HG03066 (cell line): ENCODE measurements at regions not wholly inside any gene's neighbourhood (a gene's known extent, or its start where the extent isn't known, plus 50 kb on each side); places are given as distances from the start of the nearest gene placed in this dataset.

Source experiments
- ATAC-seq: cut with Tn5 transposase; IDR thresholded peaks from one replicate; pipeline ENCODE4 v1.9.1; 2021; ENCODE audit warnings: low read depth; ENCODE audit not compliant: unreplicated experiment

DNA sequence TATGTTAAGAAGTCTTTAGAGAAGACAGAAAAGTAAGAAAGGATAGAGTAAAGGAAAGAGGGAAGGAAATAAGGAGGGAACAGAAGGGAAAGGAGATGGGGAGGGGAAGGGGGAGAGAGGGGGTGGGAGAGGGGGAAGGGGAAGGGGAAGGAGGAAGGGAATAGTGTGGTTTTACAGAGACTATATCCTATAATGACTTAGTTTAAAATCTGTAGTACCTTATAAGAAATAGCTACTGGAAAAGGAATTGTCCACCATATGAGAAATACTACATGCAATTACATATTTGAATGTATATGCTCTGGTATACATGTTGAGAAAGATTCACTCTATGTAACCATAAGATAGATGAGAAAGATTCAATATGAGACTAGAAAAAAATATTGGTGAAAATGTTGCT, 1042.3 kb downstream of the BRINP3 start:
- no peak for ATAC-seq

DNA sequence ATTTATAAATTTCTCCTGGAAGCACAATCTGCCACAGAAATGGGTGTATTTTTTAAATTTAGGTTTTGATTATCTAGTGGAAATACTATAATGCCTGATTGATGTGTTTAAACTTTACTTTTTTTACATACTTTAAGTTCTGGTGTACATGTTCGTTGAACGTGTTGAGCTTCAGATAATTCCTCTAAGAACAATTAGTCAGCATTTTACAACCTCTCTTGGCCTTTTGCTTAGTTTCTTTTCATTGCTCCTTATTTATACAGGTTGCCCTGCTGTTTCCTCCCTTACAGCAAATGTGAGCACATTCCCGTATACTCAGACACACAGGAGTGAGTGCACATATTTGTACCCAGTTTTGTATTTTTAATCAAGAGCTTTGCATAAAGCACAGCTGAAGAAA, 1038.9 kb downstream of the BRINP3 start:
- no peak for ATAC-seq

DNA sequence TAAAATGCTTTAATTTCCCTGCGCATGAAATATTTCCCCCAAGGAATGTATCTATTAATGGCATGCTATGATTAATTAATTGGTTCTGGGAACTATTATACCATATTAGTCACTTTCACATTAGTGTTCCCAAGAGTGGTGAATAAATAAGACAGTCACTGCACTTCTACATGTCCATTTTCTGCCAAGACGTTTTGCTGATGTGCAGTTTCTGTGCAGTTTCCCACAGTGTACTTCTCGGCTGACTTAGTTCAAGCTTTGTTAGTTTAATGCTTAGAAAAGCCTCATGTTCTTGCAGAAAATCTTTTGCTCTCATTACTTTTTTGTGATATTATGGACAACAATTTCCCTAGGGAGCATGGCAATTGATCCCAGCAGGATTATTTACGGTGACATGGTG, 1014.5 kb downstream of the BRINP3 start:
- ATAC-seq = no peak

DNA sequence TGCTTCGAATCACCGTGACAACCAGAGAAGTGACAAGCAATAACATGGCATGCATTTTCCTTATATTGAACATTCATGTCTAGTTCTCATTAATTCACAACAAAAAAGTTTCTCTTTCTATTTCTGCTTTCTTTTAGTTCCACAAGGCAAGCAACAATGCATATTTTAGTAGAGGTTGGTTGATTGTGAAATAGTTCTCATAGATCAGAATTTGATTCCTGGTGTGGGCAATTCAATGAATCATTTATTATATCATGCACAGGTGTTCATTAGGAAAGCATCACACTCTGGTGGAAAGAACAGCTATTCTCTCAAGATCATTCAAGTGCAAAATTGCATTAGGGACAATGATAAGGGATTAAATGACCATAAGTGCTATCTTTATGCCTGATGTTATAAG, 980.9 kb downstream of the BRINP3 start:
- ATAC-seq = no peak

DNA sequence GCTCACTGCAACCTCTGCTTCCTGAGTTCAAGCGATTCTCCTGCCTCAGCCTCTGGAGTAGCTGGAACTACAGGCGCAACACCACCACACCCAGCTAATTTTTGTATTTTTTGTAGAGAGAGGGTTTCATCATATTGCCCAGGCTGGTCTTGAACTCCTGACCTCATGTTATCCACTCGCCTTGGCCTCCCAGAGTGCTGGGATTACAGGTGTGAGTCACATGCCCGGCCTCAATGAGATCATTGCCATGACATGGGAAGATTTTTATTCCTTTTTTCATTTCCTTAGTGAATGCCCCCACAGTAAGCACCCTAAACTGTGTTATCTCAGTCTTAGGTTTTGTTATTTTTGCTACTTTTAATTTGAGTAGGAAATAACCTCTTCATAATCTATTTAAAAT, 977.9 kb downstream of the BRINP3 start:
- no peak for ATAC-seq

DNA sequence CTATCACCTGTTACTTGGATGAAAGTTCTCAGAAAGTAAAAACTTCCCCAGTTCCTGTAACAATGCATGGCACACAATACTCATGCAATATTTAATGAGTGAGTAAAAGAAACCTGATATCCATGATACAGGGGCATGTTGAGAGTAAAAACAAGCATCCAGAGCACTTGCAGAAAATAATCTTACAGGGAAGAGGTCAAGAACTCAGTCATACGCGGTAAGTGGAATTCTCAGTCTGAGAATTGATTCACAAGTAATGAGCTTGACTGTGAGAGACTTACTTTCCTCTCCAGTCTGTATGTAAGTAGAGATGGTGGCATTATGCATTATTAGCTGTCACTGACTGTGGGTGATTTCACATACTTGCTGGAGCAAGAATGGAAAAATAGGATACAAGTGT, 976.9 kb downstream of the BRINP3 start:
- no peak for ATAC-seq

DNA sequence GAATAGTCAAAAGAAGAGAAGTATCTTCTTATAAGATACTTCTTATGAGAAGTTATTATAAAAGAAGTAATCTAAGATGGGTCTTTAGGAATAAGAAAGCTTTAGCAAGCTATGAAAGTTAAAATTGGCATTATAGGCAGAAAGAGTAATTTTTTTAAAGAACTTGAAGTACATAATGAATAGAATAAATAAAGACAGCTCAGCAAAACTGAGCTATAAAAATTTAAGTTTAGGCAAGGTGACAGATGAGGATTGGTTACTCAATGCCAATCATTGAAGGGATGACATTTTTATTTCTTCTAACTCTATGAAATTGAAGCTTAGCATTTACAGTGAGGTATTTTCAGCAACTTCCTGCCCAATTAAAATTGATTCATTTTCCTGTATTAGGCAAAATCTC, 966.8 kb downstream of the BRINP3 start:
- ATAC-seq = no peak

DNA sequence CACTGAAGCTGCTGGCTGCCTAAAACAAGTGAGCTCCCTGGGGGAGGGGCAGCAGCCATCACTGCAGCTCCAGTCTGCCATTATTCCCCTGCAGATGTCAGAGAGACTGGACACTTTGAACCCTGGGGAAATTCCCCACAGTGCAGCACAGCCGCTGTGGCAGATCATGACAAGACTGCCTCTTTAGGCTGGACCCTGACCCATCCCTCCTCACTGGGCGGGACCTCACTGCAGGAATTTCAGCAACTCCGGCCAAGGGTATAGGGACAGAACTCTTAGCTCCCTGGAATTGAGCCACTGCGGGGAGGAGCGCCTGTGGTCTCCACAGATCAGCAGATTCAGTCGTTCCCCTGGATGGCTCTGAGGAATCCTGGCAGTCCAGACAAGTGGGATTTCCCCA, 964.6 kb downstream of the BRINP3 start:
- no peak for ATAC-seq

DNA sequence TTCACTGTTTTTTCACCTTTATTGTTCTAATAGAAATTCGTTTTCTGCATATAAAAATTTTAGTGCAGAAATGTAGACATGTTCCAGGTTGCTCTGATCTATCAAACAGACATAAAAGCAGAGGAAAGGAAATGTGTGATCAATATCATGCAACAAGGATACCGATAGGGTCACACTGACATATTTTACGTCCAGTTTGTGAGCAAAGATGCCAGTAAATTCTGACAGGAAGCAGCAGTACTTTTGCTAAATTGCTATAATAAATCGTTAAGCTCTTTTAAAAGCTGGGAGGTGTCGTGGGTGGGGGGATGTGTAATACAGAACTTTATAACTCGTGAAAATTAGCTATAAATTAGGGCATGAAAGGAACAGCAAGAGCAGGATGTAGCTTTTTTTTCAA, 955.2 kb downstream of the BRINP3 start:
- ATAC-seq = no peak

DNA sequence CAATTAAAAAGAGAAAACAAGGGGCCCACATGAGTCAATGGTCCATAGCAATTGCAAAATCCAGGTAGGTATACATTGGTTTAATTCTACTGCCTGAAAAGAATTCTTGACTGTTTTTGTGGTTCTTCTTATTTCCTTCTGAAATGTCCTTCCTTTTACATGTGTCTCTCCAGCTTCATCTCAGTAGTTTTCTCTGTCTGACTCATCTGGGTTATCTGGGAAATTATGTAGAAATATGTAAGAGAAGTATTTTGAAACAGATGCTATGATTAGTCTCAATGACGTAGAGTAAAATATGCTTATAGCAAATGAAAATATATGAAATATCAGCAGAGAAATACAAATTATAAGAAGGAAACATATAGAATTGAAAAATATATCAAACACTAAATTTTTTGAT, 953.2 kb downstream of the BRINP3 start:
- ATAC-seq = no peak

DNA sequence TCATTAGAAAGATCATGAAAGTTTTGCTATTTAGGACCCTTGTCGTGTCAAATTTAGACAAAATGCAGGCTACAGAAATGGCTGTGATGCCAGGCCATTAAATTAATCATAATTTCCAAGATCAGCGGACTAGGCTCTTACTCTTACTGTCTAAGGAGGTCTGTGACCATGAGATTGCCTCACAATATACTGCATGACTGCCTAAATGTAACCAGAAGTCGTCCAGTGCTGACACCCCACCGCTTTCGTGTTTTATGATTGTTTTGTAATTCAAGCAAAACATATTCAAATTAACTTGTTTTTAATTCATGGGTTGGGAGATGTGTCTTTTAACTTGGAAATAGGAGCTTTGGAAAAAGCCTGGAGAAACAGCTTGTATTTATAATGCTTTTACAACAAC, 947.5 kb downstream of the BRINP3 start:
- no peak for ATAC-seq

DNA sequence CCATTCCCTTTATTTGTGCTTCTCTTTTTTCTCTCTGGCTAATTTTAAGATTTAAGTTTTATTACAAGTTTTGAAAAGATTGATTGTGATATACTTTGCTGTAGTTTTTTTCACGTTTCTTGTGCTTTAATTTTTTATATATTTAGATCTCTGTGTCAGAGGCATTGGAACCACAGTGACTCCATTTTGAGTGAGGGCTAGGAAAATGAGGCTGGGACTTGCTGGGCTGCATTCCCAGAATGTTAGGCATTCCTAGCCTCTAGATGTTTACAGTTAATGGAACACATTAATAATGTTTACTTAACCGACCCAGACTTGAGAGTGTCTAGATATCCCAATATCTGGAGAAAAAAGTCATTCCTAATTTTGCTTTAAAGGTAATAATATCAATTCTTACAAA, 939.4 kb downstream of the BRINP3 start:
- ATAC-seq = no peak

DNA sequence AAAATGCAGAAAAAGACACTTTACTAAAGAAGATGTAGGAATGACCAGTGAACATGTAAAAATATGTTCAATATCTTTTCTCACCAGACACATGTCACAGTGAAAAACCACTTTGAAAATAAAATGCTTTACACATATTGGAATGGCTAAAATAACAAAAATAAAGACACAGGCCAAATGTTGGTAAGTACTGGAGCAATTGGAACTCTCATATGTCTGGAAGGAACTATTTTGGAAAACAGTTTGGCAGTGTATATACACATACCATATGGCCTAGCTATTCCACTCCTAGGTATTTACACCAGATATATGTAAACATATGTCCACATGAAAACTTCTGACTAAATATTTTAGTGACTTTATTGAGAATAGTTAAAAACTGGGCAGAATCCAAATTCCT, 927.2 kb downstream of the BRINP3 start:
- no peak for ATAC-seq

DNA sequence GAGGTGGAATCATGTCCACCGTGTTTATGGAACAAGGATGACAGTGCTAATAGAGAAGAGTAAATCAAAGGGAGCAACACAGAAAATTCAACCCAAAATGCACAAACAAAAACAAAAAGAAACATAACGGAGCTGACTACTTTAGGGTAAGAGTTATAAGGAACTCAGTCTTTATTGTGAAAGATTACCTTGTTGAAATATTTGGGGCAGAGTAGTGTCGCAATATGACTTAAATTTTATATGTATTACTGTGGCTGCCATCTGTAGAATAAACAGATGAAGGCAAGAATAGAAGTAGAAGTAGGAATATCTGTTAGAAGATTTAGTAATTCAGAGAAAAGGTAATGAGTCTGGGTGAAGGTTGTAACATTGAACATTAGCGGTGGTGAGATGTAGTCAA, 913.9 kb downstream of the BRINP3 start:
- ATAC-seq = no peak

DNA sequence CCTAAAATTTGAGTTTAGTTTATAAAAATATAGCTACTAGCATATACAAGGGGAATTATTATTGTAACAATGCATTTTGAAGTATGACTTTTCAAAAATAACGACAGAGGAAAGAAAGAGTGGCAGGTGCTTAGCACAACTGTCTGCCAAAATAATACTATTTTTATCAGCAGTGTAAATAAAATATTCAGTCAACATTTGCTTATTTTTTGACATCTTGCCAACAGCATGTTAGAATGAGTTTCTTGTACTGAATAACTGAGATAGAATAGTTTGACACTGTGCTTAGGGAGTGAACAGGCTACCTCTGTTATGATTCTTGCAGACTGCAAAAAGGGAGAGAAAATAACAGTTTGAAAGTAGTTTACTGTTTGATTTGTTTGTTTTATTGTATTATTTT, 909.8 kb downstream of the BRINP3 start:
- ATAC-seq = no peak

DNA sequence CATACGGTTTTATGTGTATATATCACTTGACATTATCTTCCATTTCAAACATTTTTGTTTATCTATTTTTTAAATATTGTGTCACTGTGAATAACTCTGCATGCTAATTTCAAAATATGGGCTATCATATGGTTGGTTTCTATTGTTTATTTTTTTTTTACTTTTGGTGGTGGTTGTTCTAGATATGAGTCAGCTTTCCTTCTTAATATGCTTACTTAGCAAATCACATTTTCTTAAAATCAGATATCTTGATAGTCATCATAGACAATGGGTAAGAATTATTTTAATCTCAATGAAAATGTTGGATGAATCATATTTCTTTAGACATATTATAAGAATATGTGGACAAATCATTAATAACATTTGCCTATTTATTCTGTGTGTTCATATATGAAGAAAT, 881.5 kb downstream of the BRINP3 start:
- ATAC-seq = no peak

DNA sequence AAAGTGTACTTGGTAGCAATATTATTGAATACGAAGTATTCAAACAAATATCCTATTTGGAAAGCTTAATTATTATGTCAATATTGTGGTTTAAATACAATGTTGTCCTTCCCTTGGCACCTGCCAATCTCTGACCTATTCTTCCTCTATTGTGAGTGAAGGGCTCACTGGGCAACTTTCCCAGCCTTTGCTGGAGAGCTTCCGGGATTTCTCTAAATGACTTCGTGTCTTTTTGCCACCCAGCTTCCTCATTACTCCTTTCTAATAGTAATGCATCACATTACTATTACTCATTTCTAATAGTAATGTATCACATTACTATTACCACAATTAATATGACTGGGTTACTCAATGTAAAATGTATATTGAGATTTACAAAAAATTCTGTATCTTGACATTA, 880.6 kb downstream of the BRINP3 start:
- no peak for ATAC-seq

DNA sequence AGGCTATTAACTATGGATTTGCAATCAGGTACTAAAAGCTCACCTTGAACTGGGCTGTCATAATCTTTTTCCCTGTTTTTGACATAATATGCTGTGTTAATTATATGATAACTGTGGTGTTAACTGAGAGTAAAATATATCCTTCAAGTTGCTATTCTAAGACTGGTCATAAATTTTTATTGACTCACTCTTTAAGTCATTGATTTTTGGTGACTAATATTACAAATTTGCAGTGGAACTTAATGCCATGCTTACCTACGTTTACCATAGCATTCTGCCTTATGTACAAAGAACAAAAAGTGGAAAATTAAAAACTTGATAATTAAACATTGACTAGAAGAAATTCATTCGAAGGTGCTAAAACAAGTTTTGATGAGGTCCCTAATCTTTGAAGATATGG, 872.4 kb downstream of the BRINP3 start:
- ATAC-seq = no peak

DNA sequence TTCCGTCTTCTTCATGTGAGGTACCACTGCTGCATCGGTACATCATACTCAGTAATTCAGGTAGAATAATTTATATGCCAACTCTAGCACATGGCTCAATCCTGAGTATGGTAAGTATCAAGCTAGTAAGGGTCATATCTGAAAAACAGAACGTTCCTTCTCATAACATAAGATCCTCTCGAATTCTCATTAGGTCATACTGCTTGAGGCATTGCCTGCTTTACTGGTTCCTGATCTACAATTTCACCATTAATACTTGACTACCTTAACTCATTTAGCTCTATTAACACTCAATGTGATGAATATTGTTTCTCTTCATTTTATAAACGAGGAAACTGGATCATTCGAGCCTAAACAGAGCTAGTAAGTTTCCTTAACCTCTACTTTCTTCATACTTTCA, 871.6 kb downstream of the BRINP3 start:
- ATAC-seq = no peak

DNA sequence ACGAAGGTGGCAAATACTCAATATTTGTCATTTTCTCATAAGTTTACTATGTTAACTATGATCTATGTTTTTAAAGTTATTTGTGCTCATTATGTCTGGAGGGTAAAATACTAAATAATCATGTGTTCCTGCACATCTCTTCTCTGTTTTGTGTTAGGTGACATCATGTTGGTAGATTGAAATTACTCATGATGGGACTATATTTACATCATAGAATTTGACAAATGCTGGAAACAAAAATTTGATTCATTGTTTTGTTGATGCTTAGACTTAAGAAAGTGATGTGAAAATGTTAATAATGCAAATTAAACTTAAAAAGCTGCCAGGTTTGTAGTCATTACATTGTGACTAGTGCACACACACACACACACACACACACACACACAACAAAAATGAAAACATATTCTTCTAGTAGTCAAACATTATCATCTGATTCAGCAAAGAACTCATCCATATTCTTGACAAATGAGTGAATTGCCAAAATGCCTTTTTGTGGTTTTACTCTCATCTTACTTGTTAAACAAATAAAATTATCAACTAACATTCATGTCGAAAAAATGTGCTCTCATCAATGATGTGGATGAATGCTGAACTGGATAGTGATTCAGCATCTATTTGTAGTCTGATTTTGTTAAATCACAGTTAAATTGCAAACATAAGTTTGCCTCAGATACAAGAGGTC, 870.7 kb downstream of the BRINP3 start:
- ATAC-seq = no peak

DNA sequence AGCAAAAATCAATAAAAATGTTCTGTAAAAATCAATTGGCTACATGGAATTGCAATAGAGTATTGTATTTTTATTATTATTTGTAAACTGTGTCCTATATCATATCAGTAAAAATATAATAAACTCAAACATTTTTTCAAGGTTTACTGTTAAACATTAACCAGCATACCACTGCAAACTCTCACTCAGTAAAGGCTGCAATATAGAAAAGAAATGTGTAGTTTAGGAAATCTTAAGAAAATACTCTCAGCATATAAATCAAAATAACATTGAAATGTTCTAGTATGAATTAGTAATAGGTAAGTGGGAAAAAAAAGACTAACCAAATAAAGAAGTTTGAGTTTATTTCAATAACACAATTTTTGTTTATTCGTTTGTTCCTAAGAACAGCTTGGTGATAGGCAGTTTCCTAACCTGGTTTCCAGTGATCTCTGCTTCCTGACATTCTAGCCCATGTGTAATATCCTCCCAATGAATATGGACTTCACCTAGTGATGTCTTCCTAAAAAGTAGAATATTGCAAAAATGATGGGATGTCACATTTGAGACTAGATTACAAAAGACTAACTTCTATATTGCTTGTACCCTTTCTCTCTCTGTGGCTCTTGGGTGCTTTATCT, 870.1 kb downstream of the BRINP3 start:
- no peak for ATAC-seq

DNA sequence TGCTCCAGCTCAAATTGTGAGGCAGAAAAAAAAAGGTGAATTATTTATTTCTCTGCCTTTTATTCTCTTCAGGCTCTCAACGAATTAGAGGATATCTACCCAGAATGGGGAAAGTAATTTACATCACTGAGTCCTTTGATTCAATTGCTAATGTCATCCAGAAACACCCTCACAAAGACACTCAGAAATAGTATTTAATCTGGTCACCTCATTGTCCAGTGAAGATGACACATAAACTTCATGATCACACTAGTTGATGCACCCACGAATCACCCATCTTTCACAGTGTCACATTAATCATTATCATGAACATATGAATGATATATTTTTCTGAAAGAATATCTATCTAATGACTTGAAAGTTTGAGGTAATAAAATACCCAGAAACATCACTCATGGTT, 868.5 kb downstream of the BRINP3 start:
- no peak for ATAC-seq

DNA sequence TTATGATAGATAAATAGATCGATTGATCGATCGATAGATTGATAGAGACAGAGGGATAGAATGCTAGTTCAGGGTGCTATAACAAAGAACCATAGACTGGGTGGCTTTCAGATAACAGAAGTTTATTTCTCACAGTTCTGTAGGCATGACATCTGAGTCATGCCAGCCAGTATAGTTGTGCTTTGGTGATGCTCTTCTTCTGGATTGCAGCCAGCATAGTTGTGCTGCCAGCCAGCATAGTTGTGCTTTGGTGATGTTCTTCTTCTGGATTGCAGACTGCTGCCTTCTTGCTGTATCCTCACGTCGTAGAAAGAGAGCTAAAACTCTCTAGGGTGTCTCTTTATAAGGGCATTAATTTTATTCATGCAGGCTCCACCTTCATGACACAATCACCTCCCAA, 860.8 kb downstream of the BRINP3 start:
- no peak for ATAC-seq
